ENCODE measurements at regions not wholly inside any gene's neighbourhood (a gene's known extent, or its start where the extent isn't known, plus 50 kb on each side); places are given as distances from the start of the nearest gene placed in this dataset.

- Histone ChIP-seq H3K4me1 (ENCODE audit: insufficient read depth, low read length) (peaks cover 5% of the 10 kb centered on the region; the same call in 1 of the 2 replicates), H3K9ac (ENCODE audit: low read depth, low read length) (no peak overlapping the region; the same call in 1 of the 2 replicates), H3K36me3 (ENCODE audit: insufficient read depth, low read length) (no peaks in the 10 kb centered on the region), H3K9me3 (ENCODE audit: control insufficient read depth, insufficient read depth, low read length) (no peaks in the 10 kb centered on the region)
These were observed 348.3 kb downstream of the PCDH7 start for GRCh38 chr4:31068257-31069075.

GRCh38 chr4:31069151-31069550, 349.0 kb downstream of the PCDH7 start:
- peaks cover 5% of the 10 kb centered on the region; the same call in 1 of the 2 replicates for H3K4me1 ChIP-seq (ENCODE audit: insufficient read depth, low read length)
- H3K9ac ChIP-seq (ENCODE audit: low read depth, low read length): no peak overlapping the region
- no peaks in the 10 kb centered on the region for H3K9me3 ChIP-seq (ENCODE audit: control insufficient read depth, insufficient read depth, low read length)

GRCh38 chr4:31071508-31072486, 351.6 kb downstream of the PCDH7 start:
- Histone ChIP-seq H3K9ac (ENCODE audit: low read depth, low read length) (no peak overlapping the region), H3K4me1 (ENCODE audit: insufficient read depth, low read length) (peaks cover 5% of the 10 kb centered on the region; the same call in 1 of the 2 replicates), H3K36me3 (ENCODE audit: insufficient read depth, low read length) (no peaks in the 10 kb centered on the region), H3K9me3 (ENCODE audit: control insufficient read depth, insufficient read depth, low read length) (no peaks in the 10 kb centered on the region)

More at GRCh38 chr4:31069151-31069550, 349.0 kb downstream of the PCDH7 start:
- no peaks in the 10 kb centered on the region for H3K36me3 ChIP-seq (ENCODE audit: insufficient read depth, low read length)

GRCh38 chr4:31075969-31076368, 355.8 kb downstream of the PCDH7 start:
- H3K9ac ChIP-seq (ENCODE audit: low read depth, low read length): no peak overlapping the region
- no peaks in the 10 kb centered on the region for H3K36me3 ChIP-seq (ENCODE audit: insufficient read depth, low read length)
- no peaks in the 10 kb centered on the region for H3K9me3 ChIP-seq (ENCODE audit: control insufficient read depth, insufficient read depth, low read length)

GRCh38 chr4:31078661-31079060, 358.5 kb downstream of the PCDH7 start:
- no peaks in the 10 kb centered on the region for H3K9me3 ChIP-seq (ENCODE audit: control insufficient read depth, insufficient read depth, low read length)
- no peaks in the 10 kb centered on the region for H3K36me3 ChIP-seq (ENCODE audit: insufficient read depth, low read length)
- no peaks in the 10 kb centered on the region for H3K4me1 ChIP-seq (ENCODE audit: insufficient read depth, low read length)
- H3K9ac ChIP-seq (ENCODE audit: low read depth, low read length): no peak overlapping the region

More at GRCh38 chr4:31075969-31076368, 355.8 kb downstream of the PCDH7 start:
- H3K4me1 ChIP-seq (ENCODE audit: insufficient read depth, low read length): no peaks in the 10 kb centered on the region

- Histone ChIP-seq H3K9me3 (ENCODE audit: control insufficient read depth, insufficient read depth, low read length) (no peaks in the 10 kb centered on the region), H3K9ac (ENCODE audit: low read depth, low read length) (no peak overlapping the region), H3K36me3 (ENCODE audit: insufficient read depth, low read length) (no peaks in the 10 kb centered on the region), H3K4me1 (ENCODE audit: insufficient read depth, low read length) (peaks cover 12% of the 10 kb centered on the region)
These were observed 360.7 kb downstream of the PCDH7 start for GRCh38 chr4:31080887-31081286.

GRCh38 chr4:31081366-31081765, 361.2 kb downstream of the PCDH7 start:
- Histone ChIP-seq H3K36me3 (ENCODE audit: insufficient read depth, low read length) (no peaks in the 10 kb centered on the region), H3K9me3 (ENCODE audit: control insufficient read depth, insufficient read depth, low read length) (no peaks in the 10 kb centered on the region), H3K9ac (ENCODE audit: low read depth, low read length) (no peak overlapping the region), H3K4me1 (ENCODE audit: insufficient read depth, low read length) (peaks cover 14% of the 10 kb centered on the region)

GRCh38 chr4:31083456-31083855, 363.3 kb downstream of the PCDH7 start:
- no peaks in the 10 kb centered on the region for H3K9me3 ChIP-seq (ENCODE audit: control insufficient read depth, insufficient read depth, low read length)
- no peak overlapping the region for H3K9ac ChIP-seq (ENCODE audit: low read depth, low read length)
- H3K4me1 ChIP-seq (ENCODE audit: insufficient read depth, low read length): peaks cover 14% of the 10 kb centered on the region
- H3K36me3 ChIP-seq (ENCODE audit: insufficient read depth, low read length): no peaks in the 10 kb centered on the region

GRCh38 chr4:31084806-31085416, 364.7 kb downstream of the PCDH7 start:
- H3K9me3 ChIP-seq (ENCODE audit: control insufficient read depth, insufficient read depth, low read length): no peaks in the 10 kb centered on the region
- no peak overlapping the region for H3K9ac ChIP-seq (ENCODE audit: low read depth, low read length)
- peaks cover 14% of the 10 kb centered on the region for H3K4me1 ChIP-seq (ENCODE audit: insufficient read depth, low read length)
- H3K36me3 ChIP-seq (ENCODE audit: insufficient read depth, low read length): no peaks in the 10 kb centered on the region

GRCh38 chr4:31085689-31086088, 365.5 kb downstream of the PCDH7 start:
- Histone ChIP-seq H3K36me3 (ENCODE audit: insufficient read depth, low read length) (no peaks in the 10 kb centered on the region), H3K4me1 (ENCODE audit: insufficient read depth, low read length) (peaks cover 14% of the 10 kb centered on the region), H3K9ac (ENCODE audit: low read depth, low read length) (no peak overlapping the region)

GRCh38 chr4:31086756-31087330, 366.7 kb downstream of the PCDH7 start:
- no peaks in the 10 kb centered on the region for H3K9me3 ChIP-seq (ENCODE audit: control insufficient read depth, insufficient read depth, low read length)
- no peak overlapping the region for H3K9ac ChIP-seq (ENCODE audit: low read depth, low read length)
- no peaks in the 10 kb centered on the region for H3K36me3 ChIP-seq (ENCODE audit: insufficient read depth, low read length)
- peaks cover 14% of the 10 kb centered on the region for H3K4me1 ChIP-seq (ENCODE audit: insufficient read depth, low read length)

More at GRCh38 chr4:31085689-31086088, 365.5 kb downstream of the PCDH7 start:
- H3K9me3 ChIP-seq (ENCODE audit: control insufficient read depth, insufficient read depth, low read length): no peaks in the 10 kb centered on the region

GRCh38 chr4:31088600-31089230, 368.5 kb downstream of the PCDH7 start:
- Histone ChIP-seq H3K36me3 (ENCODE audit: insufficient read depth, low read length) (no peaks in the 10 kb centered on the region), H3K9ac (ENCODE audit: low read depth, low read length) (no peak overlapping the region), H3K4me1 (ENCODE audit: insufficient read depth, low read length) (peaks cover 14% of the 10 kb centered on the region), H3K9me3 (ENCODE audit: control insufficient read depth, insufficient read depth, low read length) (no peaks in the 10 kb centered on the region)

GRCh38 chr4:31089815-31090214, 369.6 kb downstream of the PCDH7 start:
- Histone ChIP-seq H3K4me1 (ENCODE audit: insufficient read depth, low read length) (peaks cover 13% of the 10 kb centered on the region), H3K9ac (ENCODE audit: low read depth, low read length) (no peak overlapping the region), H3K9me3 (ENCODE audit: control insufficient read depth, insufficient read depth, low read length) (no peaks in the 10 kb centered on the region), H3K36me3 (ENCODE audit: insufficient read depth, low read length) (no peaks in the 10 kb centered on the region)

Data from ES-I3 (cell line).